Liver (tissue), 8 donors: ENCODE measurements at regions not wholly inside any gene's neighbourhood (a gene's known extent, or its start where the extent isn't known, plus 50 kb on each side); places are given as distances from the start of the nearest gene placed in this dataset.

Experiments used
- DNase-seq: peaks from one replicate; pipeline ENCODE4 v3.0.0-alpha.2; 2017; ENCODE audit warnings: low spot score
- H3K27ac ChIP-seq, 2 donors: one replicate each; pipeline ENCODE4 v1.7.0; 2013; ENCODE audit warnings: inconsistent platforms in 2 of 2, low read length in 2 of 2, control low read depth in 1 of 2, low read depth in 1 of 2, mild to moderate bottlenecking in 1 of 2
- H3K27me3 ChIP-seq, 4 donors: one replicate each; pipeline versions ENCODE4 v1.6.1 to v1.7.0; 2013; ENCODE audit warnings: low read length in 3 of 4, inconsistent platforms in 1 of 4, mild to moderate bottlenecking in 1 of 4, moderate library complexity in 1 of 4; ENCODE audit not compliant: control insufficient read depth in 4 of 4, insufficient read depth in 4 of 4
- H3K36me3 ChIP-seq, 4 donors: one replicate each; pipeline versions ENCODE4 v1.6.1 to v1.7.0; 2013; ENCODE audit warnings: low read length in 3 of 4, mild to moderate bottlenecking in 3 of 4, low read depth in 1 of 4, moderate library complexity in 1 of 4; ENCODE audit not compliant: control insufficient read depth in 4 of 4, insufficient read depth in 3 of 4
- H3K4me1 ChIP-seq, 4 donors: one replicate each; pipeline versions ENCODE4 v1.6.1 to v1.7.0; 2013; ENCODE audit warnings: low read length in 3 of 4, mild to moderate bottlenecking in 3 of 4, moderate library complexity in 1 of 4; ENCODE audit not compliant: control insufficient read depth in 4 of 4, insufficient read depth in 4 of 4
- H3K4me3 ChIP-seq, 3 donors: one replicate each; pipeline versions ENCODE4 v1.6.1 to v1.7.0; 2013; ENCODE audit warnings: low read length in 3 of 3, control low read depth in 1 of 3, low read depth in 1 of 3, mild to moderate bottlenecking in 1 of 3
- H3K9ac ChIP-seq, 2 donors: one replicate each; pipeline ENCODE4 v1.7.0; 2013; ENCODE audit warnings: low read length in 2 of 2, mild to moderate bottlenecking in 2 of 2, moderate library complexity in 2 of 2, control low read depth in 1 of 2, low read depth in 1 of 2
- H3K9me3 ChIP-seq, 4 donors: one replicate each; pipeline versions ENCODE4 v1.6.1 to v1.7.0; 2013; ENCODE audit warnings: low read length in 3 of 4; ENCODE audit not compliant: control insufficient read depth in 4 of 4
- FOXA1 ChIP-seq: IDR thresholded peaks from 2 replicates; pipeline ENCODE4 v1.6.1; 2016; ENCODE audit warnings: antibody characterized with exemption
- FOXA2 ChIP-seq: IDR thresholded peaks from 2 replicates; pipeline ENCODE4 v1.6.1; 2016; ENCODE audit warnings: antibody characterized with exemption
- GABPA ChIP-seq, 2 donors: IDR thresholded peaks in 1 of 2; conservative IDR thresholded peaks in 1 of 2; 2 replicates each; pipeline ENCODE4 v1.6.1; 2016; ENCODE audit warnings: antibody characterized with exemption in 2 of 2, mild to moderate bottlenecking in 1 of 2, moderate library complexity in 1 of 2
- MAX ChIP-seq: IDR thresholded peaks from 2 replicates; pipeline ENCODE4 v1.6.1; 2016; ENCODE audit warnings: antibody characterized with exemption
- NR2F2 ChIP-seq: IDR thresholded peaks from 2 replicates; pipeline ENCODE4 v1.6.1; 2016; ENCODE audit warnings: antibody characterized with exemption
- RAD21 ChIP-seq, 2 donors: IDR thresholded peaks; 2 replicates each; pipeline ENCODE4 v1.6.1; 2016; ENCODE audit warnings: antibody characterized with exemption in 2 of 2, mild to moderate bottlenecking in 2 of 2
- REST ChIP-seq: IDR thresholded peaks from 2 replicates; pipeline ENCODE4 v1.6.1; 2016; ENCODE audit warnings: antibody characterized with exemption, mild to moderate bottlenecking
- SP1 ChIP-seq: IDR thresholded peaks from 2 replicates; pipeline ENCODE4 v1.6.1; 2018; ENCODE audit warnings: antibody characterized with exemption, mild to moderate bottlenecking
- TAF1 ChIP-seq: conservative IDR thresholded peaks from 2 replicates; pipeline ENCODE4 v1.6.1; 2016; ENCODE audit warnings: antibody characterized with exemption, mild to moderate bottlenecking
- YY1 ChIP-seq: IDR thresholded peaks from 2 replicates; pipeline ENCODE4 v1.6.1; 2016; ENCODE audit warnings: antibody characterized with exemption, mild to moderate bottlenecking
- WGBS: extraction: QIAGEN DNeasy Blood & Tissue Kit; methylation state at CpG from one replicate; pipeline ENCODE4 v1.1.7; 2013; 5-methylcytosine and 5-hydroxymethylcytosine counted together
- TF ChIP-seq, protein P1 (sequence below): fragments of 150-350 bp; IDR thresholded peaks from 2 replicates; pipeline ENCODE4 v1.5.1; 2017; ENCODE audit warnings: improper control_type of control experiment, low read depth, low read length; ENCODE audit not compliant: missing input control
- TF ChIP-seq, protein P2 (sequence below): IDR thresholded peaks from 2 replicates; pipeline ENCODE4 v1.6.1; 2016; ENCODE audit warnings: antibody characterized with exemption
- TF ChIP-seq, protein P3 (sequence below): IDR thresholded peaks from 2 replicates; pipeline ENCODE4 v1.6.1; 2016; ENCODE audit warnings: antibody characterized with exemption
- donor health status: healthy.
- donor health status: healthy.
- donor health status: healthy.
- donor health status: healthy.
- donor health status: healthy.

DNA sequence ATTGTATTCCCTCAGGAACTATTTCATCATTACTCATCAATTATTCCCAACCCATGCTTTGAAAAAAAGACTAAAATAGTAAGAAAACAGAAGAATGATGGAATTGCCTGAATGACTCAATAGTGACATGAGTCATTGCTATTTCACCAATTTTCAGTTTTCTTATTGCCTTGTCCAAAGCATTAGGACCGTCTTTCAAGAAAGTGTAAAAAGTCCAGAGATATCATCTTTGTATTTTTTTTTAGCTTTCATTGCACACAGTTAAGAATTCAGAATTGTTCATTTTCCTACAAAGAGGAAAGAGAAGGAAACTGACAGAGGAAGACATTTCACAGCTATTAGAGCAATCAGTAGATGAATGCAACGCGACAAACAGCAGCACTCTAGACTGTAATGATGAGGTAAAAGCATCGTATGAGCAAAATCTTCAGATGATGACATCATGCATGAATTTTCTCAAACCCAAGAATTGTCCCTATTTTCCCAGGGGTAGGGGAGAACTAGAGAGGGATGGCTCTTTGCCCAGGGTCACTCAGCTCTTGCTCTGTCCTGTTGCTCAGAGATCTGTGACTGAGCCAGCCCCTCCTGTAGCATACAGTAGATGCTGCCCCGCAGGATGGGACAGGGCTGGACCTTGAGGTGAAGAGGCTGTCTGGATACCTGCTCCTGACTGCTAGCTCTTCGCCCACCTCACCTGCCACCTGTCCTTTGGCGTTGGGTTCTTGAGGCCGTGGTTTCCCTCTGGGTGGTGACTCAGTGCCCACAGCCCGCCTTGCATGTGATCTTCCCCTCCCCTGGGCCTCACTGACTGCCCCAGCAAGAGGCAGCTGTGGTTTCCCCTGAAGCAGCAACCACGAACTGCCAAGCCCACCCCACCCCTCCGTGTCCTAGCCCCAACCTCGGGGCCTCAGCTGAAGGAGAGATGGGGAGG, 84.8 kb downstream of the PPCDC start:
- Histone ChIP-seq H3K9ac (no peak overlapping the region), H3K36me3 (no peaks in the 10 kb centered on the region), H3K27me3 (no peaks in the 10 kb centered on the region), H3K27ac (no peak overlapping the region), H3K4me1 (no peaks in the 10 kb centered on the region), H3K4me3 (no peak overlapping the region), H3K9me3 (peaks cover 0 to 2% (median 0%) of the 10 kb centered on the region in 4 donors)
- WGBS, result 76% methylated on average over 12 of the region's 12 CpGs
- no peak for DNase-seq
- TF ChIP-seq RAD21 (IDR thresholded peaks at IDR 0.05) (no peak), SP1 (no peak), MAX (no peak), FOXA2 (no peak), FOXA1 (no peak), NR2F2 (no peak), GABPA (IDR thresholded peaks at IDR 0.05 in 1 of 2, conservative IDR thresholded peaks at IDR 0.05 in 1 of 2) (no peak)
- TF ChIP-seq, protein P1, sequence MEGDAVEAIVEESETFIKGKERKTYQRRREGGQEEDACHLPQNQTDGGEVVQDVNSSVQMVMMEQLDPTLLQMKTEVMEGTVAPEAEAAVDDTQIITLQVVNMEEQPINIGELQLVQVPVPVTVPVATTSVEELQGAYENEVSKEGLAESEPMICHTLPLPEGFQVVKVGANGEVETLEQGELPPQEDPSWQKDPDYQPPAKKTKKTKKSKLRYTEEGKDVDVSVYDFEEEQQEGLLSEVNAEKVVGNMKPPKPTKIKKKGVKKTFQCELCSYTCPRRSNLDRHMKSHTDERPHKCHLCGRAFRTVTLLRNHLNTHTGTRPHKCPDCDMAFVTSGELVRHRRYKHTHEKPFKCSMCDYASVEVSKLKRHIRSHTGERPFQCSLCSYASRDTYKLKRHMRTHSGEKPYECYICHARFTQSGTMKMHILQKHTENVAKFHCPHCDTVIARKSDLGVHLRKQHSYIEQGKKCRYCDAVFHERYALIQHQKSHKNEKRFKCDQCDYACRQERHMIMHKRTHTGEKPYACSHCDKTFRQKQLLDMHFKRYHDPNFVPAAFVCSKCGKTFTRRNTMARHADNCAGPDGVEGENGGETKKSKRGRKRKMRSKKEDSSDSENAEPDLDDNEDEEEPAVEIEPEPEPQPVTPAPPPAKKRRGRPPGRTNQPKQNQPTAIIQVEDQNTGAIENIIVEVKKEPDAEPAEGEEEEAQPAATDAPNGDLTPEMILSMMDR, result no peak
- TF ChIP-seq, protein P2, sequence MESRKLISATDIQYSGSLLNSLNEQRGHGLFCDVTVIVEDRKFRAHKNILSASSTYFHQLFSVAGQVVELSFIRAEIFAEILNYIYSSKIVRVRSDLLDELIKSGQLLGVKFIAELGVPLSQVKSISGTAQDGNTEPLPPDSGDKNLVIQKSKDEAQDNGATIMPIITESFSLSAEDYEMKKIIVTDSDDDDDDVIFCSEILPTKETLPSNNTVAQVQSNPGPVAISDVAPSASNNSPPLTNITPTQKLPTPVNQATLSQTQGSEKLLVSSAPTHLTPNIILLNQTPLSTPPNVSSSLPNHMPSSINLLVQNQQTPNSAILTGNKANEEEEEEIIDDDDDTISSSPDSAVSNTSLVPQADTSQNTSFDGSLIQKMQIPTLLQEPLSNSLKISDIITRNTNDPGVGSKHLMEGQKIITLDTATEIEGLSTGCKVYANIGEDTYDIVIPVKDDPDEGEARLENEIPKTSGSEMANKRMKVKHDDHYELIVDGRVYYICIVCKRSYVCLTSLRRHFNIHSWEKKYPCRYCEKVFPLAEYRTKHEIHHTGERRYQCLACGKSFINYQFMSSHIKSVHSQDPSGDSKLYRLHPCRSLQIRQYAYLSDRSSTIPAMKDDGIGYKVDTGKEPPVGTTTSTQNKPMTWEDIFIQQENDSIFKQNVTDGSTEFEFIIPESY, result no peak
- TF ChIP-seq, protein P3, sequence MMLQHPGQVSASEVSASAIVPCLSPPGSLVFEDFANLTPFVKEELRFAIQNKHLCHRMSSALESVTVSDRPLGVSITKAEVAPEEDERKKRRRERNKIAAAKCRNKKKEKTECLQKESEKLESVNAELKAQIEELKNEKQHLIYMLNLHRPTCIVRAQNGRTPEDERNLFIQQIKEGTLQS, result no peak

- no peaks in the 10 kb centered on the region for H3K36me3 ChIP-seq
- TF ChIP-seq TAF1, result no peak
- no peak for TF ChIP-seq NR2F2
- no peak for TF ChIP-seq FOXA2
- TF ChIP-seq, protein P2, result no peak
- TF ChIP-seq REST, result no peak
- no peak for TF ChIP-seq YY1
- no peak overlapping the region for H3K27ac ChIP-seq
- no peak for DNase-seq
- no peaks in the 10 kb centered on the region for H3K27me3 ChIP-seq
- no peak overlapping the region for H3K9ac ChIP-seq
- no peaks in the 10 kb centered on the region for H3K4me1 ChIP-seq
- 85% methylated on average over 18 of the region's 18 CpGs for WGBS
- no peak overlapping the region for H3K4me3 ChIP-seq
- peaks cover 0 to 2% (median 0%) of the 10 kb centered on the region in 4 donors for H3K9me3 ChIP-seq
Observed at GRCh38 chr15:75109021-75109735, 85.8 kb downstream of the PPCDC start.
